Umbilical cord (tissue), 1 donor: ENCODE measurements at regions not wholly inside any gene's neighbourhood (a gene's known extent, or its start where the extent isn't known, plus 50 kb on each side); places are given as distances from the start of the nearest gene placed in this dataset.
"Not testable (repeated sequence)": the region's sequence is repeated elsewhere in the genome, so short reads cannot be mapped to it uniquely, and the experiment has no call there.

ENCODE experiments used
- DNase-seq: peaks from one replicate; pipeline ENCODE4 v3.0.0-alpha.2; 2015; ENCODE audit warnings: low spot score

DNA sequence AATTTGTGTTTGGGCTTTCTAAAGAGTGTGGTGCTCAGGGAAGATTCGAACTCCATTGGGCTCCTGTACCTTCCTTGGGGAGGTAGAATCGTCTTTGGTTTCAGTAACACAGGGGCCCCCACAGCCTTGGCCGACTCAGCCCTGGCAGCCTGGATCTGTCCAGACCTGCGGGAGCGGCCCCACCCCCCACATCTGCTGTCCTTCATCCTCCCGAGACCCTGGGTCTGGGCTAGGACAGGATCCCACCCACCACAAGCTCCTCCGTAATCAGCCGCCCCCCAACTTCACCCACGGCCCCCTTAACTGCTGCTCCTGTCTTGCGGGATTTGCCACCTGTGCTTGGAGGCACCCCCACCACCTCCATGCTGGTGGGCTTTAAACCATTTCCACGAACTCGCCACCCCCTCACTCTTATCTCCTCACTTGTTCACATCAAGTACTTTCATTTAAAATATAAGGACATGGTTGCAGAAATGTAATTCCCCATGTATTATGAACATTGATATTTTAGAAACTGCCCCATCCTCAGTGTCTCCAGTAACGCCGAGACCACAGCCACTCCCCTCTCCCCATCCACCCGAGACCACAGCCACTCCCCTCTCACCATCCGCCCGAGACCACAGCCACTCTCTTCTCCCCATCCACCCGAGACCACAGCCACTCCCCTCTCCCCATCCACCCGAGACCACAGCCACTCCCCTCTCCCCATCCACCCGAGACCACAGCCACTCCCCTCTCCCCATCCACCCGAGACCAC, 84.7 kb upstream of the SFSWAP start:
- DNase-seq = not testable (repeated sequence)

DNA sequence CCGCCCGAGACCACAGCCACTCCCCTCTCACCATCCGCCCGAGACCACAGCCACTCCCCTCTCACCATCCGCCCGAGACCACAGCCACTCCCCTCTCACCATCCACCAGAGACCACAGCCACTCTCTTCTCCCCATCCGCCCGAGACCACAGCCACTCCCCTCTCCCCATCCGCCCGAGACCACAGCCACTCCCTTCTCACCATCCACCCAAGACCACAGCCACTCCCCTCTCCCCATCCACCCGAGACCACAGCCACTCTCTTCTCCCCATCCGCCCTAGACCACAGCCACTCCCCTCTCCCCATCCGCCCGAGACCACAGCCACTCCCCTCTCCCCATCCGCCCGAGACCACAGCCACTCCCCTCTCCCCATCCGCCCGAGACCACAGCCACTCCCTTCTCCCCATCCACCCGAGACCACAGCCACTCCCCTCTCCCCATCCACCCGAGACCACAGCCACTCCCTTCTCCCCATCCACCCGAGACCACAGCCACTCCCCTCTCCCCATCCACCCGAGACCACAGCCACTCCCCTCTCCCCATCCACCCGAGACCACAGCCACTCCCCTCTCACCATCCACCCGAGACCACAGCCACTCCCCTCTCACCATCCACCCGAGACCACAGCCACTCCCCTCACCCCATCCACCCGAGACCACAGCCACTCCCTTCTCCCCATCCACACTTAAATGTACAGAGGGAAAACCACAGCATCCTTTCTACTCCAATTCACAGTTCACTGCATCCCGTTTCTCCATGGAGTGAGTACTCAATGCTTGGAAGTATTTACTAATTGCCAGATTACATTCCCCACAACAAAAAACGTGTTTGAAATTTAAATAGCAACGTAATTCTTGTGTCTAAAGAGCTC, 83.5 kb upstream of the SFSWAP start:
- not testable (repeated sequence) for DNase-seq

DNA sequence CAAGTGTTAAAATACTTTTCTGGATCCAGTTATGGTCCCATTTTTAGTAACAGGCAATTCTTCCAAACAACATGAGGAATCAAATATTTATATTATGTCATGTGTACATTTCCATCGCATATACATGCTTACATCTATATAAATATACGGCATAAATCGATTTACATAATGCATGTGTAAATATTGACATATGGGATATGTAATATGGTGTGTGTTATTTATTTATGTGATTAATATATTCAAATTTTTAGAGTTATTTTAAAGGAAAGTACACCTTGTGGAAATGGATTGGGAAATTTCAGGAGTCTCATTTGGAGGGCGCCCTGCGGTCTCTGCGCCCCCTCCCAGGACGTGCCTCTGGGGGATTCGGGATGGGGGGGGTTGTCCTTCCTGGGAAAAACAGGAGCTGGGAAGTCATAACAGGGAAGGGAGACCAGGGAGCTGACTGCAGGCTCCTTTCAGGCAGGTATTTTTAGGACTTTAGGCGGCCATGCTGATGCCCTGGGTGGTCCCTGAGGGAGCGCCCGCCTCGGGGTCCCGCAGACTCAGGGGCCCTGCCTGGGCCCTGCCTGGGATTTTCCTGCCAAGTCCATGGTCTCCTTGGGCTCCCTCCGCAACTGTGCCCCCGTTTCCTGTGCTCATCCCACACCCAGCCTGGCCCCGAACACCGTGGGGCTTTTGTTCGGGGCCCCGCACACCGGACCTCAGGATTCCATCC, 82.7 kb upstream of the SFSWAP start:
- DNase-seq = no peak

DNA sequence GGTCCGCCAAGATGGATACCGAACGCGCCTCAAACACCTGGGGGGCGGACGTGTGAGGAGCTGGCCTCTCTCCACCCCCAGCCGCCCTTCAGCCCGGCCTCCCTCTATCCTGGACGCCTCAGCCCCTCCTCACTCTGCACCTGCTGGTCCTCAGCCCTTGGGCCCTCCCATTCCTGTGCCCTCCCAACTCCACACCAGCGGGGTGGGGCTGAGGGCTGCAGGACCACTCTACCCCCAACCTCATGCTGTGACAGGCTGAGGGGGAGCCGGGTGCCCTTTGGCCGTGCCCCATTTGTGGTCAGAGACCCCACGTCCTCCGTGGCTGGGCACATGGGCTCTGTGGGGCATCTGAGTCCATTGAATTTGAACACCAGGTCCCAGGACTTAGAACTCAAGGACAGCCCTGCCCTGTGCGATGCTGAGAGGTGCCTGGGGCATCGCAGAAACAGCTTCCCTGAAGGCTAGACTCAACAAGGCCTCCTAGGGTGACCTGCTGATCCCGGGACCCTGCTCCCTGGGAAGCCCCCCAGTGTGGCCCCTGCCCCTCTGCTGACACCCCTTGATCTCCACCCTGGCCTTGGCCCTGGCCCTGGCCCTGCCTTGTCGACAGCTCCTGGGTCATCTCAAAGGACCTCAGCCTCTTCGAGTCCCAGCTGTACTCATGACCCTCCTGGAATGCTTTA, 82.0 kb upstream of the SFSWAP start:
- DNase-seq = no peak

DNA sequence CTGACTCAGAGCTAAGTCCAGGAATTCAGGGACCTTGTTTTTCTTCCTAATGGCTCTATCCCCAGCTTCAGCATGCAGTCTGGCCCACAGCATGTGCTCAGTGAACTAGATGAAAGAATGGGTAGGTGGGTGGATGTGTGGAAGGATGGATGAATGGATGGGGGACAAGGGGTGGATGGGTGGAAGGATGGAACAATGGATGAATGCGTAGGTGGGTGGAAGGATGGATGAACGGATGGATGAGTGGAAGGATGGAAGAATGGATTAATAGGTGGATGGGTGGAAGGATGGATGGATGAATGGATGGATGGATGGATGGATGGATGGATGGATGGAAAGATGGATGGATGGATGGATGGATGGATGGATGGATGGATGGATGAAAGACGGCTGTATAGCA, 79.7 kb upstream of the SFSWAP start:
- no peak for DNase-seq

GRCh38 chr12:131631889-131632651, 78.8 kb upstream of the SFSWAP start:
- DNase-seq = not testable (repeated sequence)

GRCh38 chr12:131632652-131633023, 78.3 kb upstream of the SFSWAP start:
- not testable (repeated sequence) for DNase-seq

DNA sequence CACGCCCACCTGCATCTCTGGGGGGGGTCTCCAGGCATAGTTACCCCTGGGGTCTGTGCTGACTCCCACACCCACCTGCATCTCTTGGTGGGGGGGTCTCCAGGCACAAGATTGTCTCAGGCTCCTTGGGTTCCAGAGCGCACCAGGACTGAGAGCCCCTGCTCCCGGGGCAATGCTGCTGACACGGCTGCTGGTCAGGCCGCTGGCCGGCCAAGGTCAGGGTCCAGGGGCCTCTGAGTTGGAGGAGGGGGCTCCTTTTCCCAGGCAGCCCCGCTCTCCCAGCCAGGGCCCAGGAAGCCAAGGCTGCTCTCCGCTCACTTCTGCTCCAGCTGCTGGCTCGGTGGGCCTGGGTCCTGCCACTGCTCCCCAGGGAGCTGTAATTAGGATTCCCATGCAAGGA, 77.3 kb upstream of the SFSWAP start:
- not testable (repeated sequence) for DNase-seq

- DNase-seq = no peak
Measured at GRCh38 chr12:131634037-131634436, 76.9 kb upstream of the SFSWAP start.

- not testable (repeated sequence) for DNase-seq
Measured at GRCh38 chr12:131635012-131635411, 75.9 kb upstream of the SFSWAP start.

DNA sequence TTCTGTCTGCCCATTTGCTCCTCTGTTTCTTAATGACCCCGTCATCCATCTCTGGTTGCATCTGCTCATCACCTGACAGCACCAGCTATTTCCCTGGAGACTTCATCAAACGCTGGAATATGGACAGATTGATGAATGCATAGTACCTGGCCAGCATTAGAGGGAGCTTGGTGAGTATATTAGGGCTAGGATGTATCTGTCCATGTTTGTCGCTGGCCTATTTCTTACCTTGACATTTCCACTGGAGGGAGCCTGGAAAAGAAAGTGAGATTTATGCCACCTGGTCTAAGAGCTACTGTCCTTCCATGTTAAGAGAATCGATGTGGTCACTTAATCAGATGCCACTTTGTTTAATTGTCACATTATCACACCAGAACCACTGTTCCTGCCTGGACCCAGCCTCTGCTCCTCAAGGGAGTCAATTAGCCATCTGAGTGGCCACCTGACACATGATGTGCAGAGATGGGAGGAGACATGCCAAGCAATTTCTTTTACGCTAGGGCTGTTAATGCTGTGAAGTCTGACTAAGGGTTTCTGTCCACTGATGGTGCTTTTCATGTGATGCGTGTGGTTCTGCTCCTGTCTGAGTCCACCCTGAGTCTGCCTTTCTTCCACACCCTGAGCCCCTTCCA, 75.3 kb upstream of the SFSWAP start:
- DNase-seq = no peak

DNA sequence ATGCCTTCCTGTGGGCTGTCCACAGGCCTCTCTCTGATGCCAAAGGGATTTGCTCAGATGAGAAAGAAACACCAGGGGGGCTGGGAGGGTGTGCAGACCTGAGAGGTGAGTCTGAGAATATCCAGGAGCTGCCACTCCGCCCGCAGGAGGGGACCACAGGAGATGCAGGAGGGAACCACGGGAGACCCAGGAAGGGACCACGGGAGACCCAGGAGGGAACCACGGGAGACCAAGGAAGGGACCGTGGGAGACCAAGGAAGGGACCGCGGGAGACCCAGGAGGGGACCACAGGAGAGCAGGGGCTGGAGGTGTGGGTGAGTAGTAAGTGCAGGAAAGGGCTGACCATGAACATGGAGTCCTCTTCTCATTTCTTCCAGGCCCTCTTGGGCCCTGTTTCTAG, 74.6 kb upstream of the SFSWAP start:
- no peak for DNase-seq

- no peak for DNase-seq
Measured at GRCh38 chr12:131636940-131637750, 73.7 kb upstream of the SFSWAP start.

DNA sequence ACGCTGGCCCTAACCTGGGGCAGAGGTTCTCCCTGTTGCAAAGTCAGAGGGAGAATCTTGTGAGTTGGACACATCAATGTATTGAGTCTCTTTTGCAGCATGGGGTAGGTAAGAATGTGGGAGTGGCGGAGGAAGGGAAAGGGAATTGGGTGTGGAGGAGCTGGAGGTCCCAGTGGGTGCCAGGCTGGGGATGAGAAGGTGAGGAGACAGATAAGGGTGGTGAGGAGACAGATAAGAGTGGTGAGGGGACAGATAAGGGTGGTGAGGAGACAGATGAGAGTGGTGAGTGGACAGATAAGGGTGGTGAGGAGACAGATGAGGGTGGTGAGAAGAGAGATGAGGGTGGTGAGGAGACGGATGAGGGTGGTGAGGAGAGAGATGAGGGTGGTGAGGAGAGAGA, 72.9 kb upstream of the SFSWAP start:
- DNase-seq = no peak

- DNase-seq = no peak
Measured at GRCh38 chr12:131639270-131639940, 71.5 kb upstream of the SFSWAP start.

DNA sequence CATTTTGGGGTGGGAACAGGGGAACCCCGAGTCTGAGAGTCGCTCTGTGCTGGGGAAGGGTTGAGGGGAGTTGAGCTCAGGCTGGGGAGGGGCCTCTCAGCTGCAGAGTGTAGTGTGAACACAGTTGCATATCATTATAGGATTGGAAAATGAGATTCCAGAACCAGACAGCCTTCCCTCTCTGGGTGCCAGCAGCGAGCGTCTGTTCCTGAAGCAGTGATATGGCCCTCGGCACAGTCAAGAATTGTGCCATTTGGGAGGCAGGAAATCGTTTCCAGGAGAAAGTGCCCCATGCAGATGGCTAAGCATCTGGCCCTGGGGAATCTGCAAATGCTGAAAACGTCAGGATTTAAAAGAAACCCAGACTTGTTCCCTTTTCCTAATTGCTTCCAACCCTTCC, 70.4 kb upstream of the SFSWAP start:
- DNase-seq = no peak

- DNase-seq = no peak
Measured at GRCh38 chr12:131641315-131641714, 69.6 kb upstream of the SFSWAP start.

- no peak for DNase-seq
Measured at GRCh38 chr12:131642101-131642540, 68.8 kb upstream of the SFSWAP start.

- DNase-seq = no peak
Measured at GRCh38 chr12:131642771-131643170, 68.1 kb upstream of the SFSWAP start.
